ENCODE measurements at regions not wholly inside any gene's neighbourhood (a gene's known extent, or its start where the extent isn't known, plus 50 kb on each side); places are given as distances from the start of the nearest gene placed in this dataset.

DNA sequence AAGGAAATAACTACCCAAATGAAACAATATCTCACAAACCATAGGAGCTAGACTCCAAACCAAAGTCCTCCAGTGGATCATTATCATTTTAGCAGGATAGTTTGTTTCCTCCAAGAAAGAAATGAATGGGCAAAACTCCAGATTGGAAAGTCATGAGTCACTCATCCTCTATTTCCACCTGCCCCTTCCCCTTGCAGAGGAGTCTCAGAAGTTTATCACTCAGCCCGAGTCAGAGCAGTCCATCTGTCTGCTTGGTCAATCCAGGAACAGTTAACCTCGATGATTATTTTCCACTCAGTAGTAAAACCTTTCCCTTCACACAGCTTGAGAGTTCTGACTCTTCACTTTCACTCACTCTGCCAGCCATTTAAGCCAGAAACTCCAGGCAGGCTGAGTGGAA, 462.2 kb downstream of the BCL11A start:
- no peak overlapping the region for H3K4me3 ChIP-seq
- intact Hi-C loops (cut with DNase I; ENCODE audit: low total_unique reads): no loop called here
- TF ChIP-seq, protein P1, sequence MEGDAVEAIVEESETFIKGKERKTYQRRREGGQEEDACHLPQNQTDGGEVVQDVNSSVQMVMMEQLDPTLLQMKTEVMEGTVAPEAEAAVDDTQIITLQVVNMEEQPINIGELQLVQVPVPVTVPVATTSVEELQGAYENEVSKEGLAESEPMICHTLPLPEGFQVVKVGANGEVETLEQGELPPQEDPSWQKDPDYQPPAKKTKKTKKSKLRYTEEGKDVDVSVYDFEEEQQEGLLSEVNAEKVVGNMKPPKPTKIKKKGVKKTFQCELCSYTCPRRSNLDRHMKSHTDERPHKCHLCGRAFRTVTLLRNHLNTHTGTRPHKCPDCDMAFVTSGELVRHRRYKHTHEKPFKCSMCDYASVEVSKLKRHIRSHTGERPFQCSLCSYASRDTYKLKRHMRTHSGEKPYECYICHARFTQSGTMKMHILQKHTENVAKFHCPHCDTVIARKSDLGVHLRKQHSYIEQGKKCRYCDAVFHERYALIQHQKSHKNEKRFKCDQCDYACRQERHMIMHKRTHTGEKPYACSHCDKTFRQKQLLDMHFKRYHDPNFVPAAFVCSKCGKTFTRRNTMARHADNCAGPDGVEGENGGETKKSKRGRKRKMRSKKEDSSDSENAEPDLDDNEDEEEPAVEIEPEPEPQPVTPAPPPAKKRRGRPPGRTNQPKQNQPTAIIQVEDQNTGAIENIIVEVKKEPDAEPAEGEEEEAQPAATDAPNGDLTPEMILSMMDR (IDR thresholded peaks at IDR 0.05): no peak
- TF ChIP-seq POLR2A (IDR thresholded peaks at IDR 0.05): no peak
- H3K4me1 ChIP-seq: no peaks in the 10 kb centered on the region
- DNase-seq: no peak
- H3K27me3 ChIP-seq: no peaks in the 10 kb centered on the region
- no peak overlapping the region for H3K27ac ChIP-seq
- no peaks in the 10 kb centered on the region for H3K36me3 ChIP-seq
- H3K9me3 ChIP-seq: no peaks in the 10 kb centered on the region

DNA sequence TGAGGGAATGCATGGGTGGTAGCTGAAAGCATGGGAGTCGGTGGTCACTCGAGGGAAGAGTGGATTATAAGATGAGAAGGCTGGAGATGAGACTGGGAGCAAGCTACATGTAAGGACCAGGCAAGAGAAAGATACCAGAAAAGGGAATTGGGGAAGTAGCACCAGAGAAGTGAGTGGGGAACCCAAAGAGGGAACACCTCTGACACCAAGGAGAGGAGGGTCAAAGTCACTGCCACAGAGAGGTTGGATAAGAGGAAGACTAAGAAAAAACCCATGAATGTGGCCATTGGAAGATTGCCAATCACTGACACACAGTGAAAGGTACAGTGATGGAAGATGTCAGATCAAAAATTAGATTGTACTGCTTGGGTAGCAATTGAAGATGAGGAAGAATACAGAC, 473.9 kb downstream of the BCL11A start:
- H3K9me3 ChIP-seq: no peaks in the 10 kb centered on the region
- intact Hi-C loops (cut with DNase I; ENCODE audit: low total_unique reads): no loop called here
- H3K4me3 ChIP-seq: no peak overlapping the region
- no peaks in the 10 kb centered on the region for H3K27me3 ChIP-seq
- no peak for TF ChIP-seq POLR2A (IDR thresholded peaks at IDR 0.05)
- TF ChIP-seq, protein P1 (IDR thresholded peaks at IDR 0.05): no peak
- no peak overlapping the region for H3K27ac ChIP-seq
- H3K36me3 ChIP-seq: no peaks in the 10 kb centered on the region
- DNase-seq: no peak
- no peaks in the 10 kb centered on the region for H3K4me1 ChIP-seq

DNA sequence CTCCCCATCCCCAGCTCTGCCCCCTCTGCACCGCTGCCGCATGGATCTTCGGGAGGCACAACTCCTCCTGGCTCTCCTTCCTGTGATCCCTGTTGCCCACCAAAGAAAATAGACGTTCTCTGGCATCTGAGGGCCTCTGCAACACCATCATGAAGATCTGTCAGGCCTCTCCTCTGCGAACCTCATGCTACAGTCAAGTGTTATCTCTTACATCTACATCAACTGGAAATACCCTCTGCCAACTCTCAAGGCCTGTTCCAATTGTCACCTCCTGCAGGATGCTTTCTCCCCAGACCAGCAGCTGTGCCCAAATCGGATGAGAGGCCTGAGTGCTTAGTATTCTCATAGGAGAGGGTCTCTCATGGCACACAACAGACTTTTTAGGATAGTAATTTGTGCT, 478.4 kb downstream of the BCL11A start:
- H3K9me3 ChIP-seq: no peaks in the 10 kb centered on the region
- intact Hi-C loops (cut with DNase I; ENCODE audit: low total_unique reads): no loop called here
- no peak overlapping the region for H3K27ac ChIP-seq
- TF ChIP-seq, protein P1 (IDR thresholded peaks at IDR 0.05): no peak
- TF ChIP-seq POLR2A (IDR thresholded peaks at IDR 0.05): no peak
- H3K4me3 ChIP-seq: no peak overlapping the region
- H3K36me3 ChIP-seq: no peaks in the 10 kb centered on the region
- no peaks in the 10 kb centered on the region for H3K27me3 ChIP-seq
- no peak for DNase-seq
- H3K4me1 ChIP-seq: no peaks in the 10 kb centered on the region

DNA sequence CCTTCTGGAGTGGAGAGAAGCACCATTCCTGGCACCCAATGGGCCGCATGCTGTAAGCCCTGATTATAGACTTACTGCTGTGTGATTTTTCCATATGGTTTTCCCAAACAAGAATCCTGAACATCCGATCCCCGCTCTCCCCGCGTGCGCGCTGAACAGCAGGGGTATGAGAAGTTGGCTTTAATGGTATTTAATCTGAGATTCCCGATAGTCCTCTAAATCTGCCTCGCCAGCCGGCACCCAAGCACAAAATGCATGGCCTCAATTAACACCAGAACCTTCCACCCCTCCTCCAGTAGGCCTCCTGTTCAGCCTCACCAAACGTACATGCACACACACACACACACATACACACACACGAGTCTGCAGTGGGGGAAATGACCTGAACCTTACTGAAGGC, 480.3 kb downstream of the BCL11A start:
- DNase-seq: no peak
- TF ChIP-seq POLR2A (IDR thresholded peaks at IDR 0.05): no peak
- TF ChIP-seq, protein P1 (IDR thresholded peaks at IDR 0.05): no peak
- Histone ChIP-seq H3K27ac (no peak overlapping the region), H3K9me3 (no peaks in the 10 kb centered on the region), H3K4me1 (no peaks in the 10 kb centered on the region), H3K36me3 (no peaks in the 10 kb centered on the region), H3K4me3 (no peak overlapping the region), H3K27me3 (no peaks in the 10 kb centered on the region)
- intact Hi-C loops (cut with DNase I; ENCODE audit: low total_unique reads): no loop called here

DNA sequence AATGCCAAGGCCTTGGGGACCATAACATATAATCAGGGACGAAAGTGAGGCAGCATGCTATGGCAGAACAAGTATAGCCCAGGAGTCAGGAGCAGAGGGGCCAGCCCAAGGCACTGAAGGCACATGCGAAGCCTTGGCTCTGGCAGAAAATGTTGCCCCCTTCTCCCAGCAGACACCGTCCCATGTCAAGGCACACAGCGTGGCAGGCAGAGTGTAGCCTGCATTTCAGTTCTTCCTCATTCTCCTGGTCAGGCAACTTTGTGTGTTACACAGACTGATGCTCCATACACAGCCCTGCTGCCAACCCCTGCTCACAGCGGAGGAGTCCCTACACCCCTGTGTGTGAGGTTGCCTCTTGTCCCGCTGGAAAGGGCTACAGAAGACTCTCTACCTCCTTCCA, 480.8 kb downstream of the BCL11A start:
- intact Hi-C loops (cut with DNase I; ENCODE audit: low total_unique reads): no loop called here
- Histone ChIP-seq H3K4me1 (no peaks in the 10 kb centered on the region), H3K27ac (no peak overlapping the region), H3K4me3 (no peak overlapping the region), H3K9me3 (no peaks in the 10 kb centered on the region), H3K36me3 (no peaks in the 10 kb centered on the region), H3K27me3 (no peaks in the 10 kb centered on the region)
- DNase-seq: no peak
- TF ChIP-seq, protein P1 (IDR thresholded peaks at IDR 0.05): no peak
- no peak for TF ChIP-seq POLR2A (IDR thresholded peaks at IDR 0.05)
